ENCODE measurements at regions not wholly inside any gene's neighbourhood (a gene's known extent, or its start where the extent isn't known, plus 50 kb on each side); places are given as distances from the start of the nearest gene placed in this dataset.
"Not testable (repeated sequence)": the region's sequence is repeated elsewhere in the genome, so short reads cannot be mapped to it uniquely, and the experiment has no call there.

- DNase-seq (ENCODE audit: low read depth in 2 of 2, low spot score in 1 of 2), result no peak
Observed at GRCh38 chr13:74266309-74266708, 132.1 kb upstream of the KLF12 start.

GRCh38 chr13:74264333-74264732, 130.1 kb upstream of the KLF12 start:
- no peak for DNase-seq (ENCODE audit: low read depth in 2 of 2, low spot score in 1 of 2)

- not testable (repeated sequence) for DNase-seq (ENCODE audit: low read depth in 2 of 2, low spot score in 1 of 2)
Observed at GRCh38 chr13:74260420-74260819, 126.2 kb upstream of the KLF12 start.

GRCh38 chr13:74259641-74260040, 125.4 kb upstream of the KLF12 start:
- no peak for DNase-seq (ENCODE audit: low read depth in 2 of 2, low spot score in 1 of 2)

- no peak for DNase-seq (ENCODE audit: low read depth in 2 of 2, low spot score in 1 of 2)
Observed at GRCh38 chr13:74258961-74259360, 124.8 kb upstream of the KLF12 start.

- no peak for DNase-seq (ENCODE audit: low read depth in 2 of 2, low spot score in 1 of 2)
Observed at GRCh38 chr13:74256969-74257368, 122.8 kb upstream of the KLF12 start.

- no peak for DNase-seq (ENCODE audit: low read depth in 2 of 2, low spot score in 1 of 2)
Observed at GRCh38 chr13:74253161-74253560, 119.0 kb upstream of the KLF12 start.

GRCh38 chr13:74251778-74252519, 117.7 kb upstream of the KLF12 start:
- no peak for DNase-seq (ENCODE audit: low read depth in 2 of 2, low spot score in 1 of 2)

- no peak for DNase-seq (ENCODE audit: low read depth in 2 of 2, low spot score in 1 of 2)
Observed at GRCh38 chr13:74250738-74251190, 116.6 kb upstream of the KLF12 start.

- no peak for DNase-seq (ENCODE audit: low read depth in 2 of 2, low spot score in 1 of 2)
Observed at GRCh38 chr13:74248477-74248876, 114.3 kb upstream of the KLF12 start.

GRCh38 chr13:74246487-74246886, 112.3 kb upstream of the KLF12 start:
- DNase-seq (ENCODE audit: low read depth in 2 of 2, low spot score in 1 of 2), result peak in 1 of 2 donors; percentile 12

- DNase-seq (ENCODE audit: low read depth in 2 of 2, low spot score in 1 of 2), result no peak
Observed at GRCh38 chr13:74243637-74244526, 109.7 kb upstream of the KLF12 start.

- DNase-seq (ENCODE audit: low read depth in 2 of 2, low spot score in 1 of 2), result not testable (repeated sequence)
Observed at GRCh38 chr13:74241343-74241742, 107.1 kb upstream of the KLF12 start.

GRCh38 chr13:74230984-74231501, 96.8 kb upstream of the KLF12 start:
- DNase-seq (ENCODE audit: low read depth in 2 of 2, low spot score in 1 of 2), result no peak

GRCh38 chr13:74229242-74229641, 95.0 kb upstream of the KLF12 start:
- no peak for DNase-seq (ENCODE audit: low read depth in 2 of 2, low spot score in 1 of 2)

GRCh38 chr13:74227476-74228158, 93.4 kb upstream of the KLF12 start:
- no peak for DNase-seq (ENCODE audit: low read depth in 2 of 2, low spot score in 1 of 2)

- DNase-seq (ENCODE audit: low read depth in 2 of 2, low spot score in 1 of 2), result no peak
Observed at GRCh38 chr13:74226791-74227475, 92.7 kb upstream of the KLF12 start.

GRCh38 chr13:74221752-74222151, 87.5 kb upstream of the KLF12 start:
- DNase-seq (ENCODE audit: low read depth in 2 of 2, low spot score in 1 of 2), result no peak

GRCh38 chr13:74219566-74219965, 85.4 kb upstream of the KLF12 start:
- no peak for DNase-seq (ENCODE audit: low read depth in 2 of 2, low spot score in 1 of 2)

- DNase-seq (ENCODE audit: low read depth in 2 of 2, low spot score in 1 of 2), result no peak
Observed at GRCh38 chr13:74218291-74218690, 84.1 kb upstream of the KLF12 start.

- no peak for DNase-seq (ENCODE audit: low read depth in 2 of 2, low spot score in 1 of 2)
Observed at GRCh38 chr13:74217811-74218210, 83.6 kb upstream of the KLF12 start.
